ENCODE measurements at regions not wholly inside any gene's neighbourhood (a gene's known extent, or its start where the extent isn't known, plus 50 kb on each side); places are given as distances from the start of the nearest gene placed in this dataset.

- Histone ChIP-seq H3K27me3 (peaks cover 4% of the 10 kb centered on the region), H3K9me3 (no peaks in the 10 kb centered on the region), H3K4me3 (ENCODE audit: low read depth in 1 of 2, low read length in 1 of 2) (no peak overlapping the region), H3K4me1 (ENCODE audit: control insufficient read depth in 1 of 2, insufficient read depth in 1 of 2, low read depth in 1 of 2, low read length in 1 of 2) (no peaks in the 10 kb centered on the region), H3K36me3 (no peaks in the 10 kb centered on the region), H3K27ac (no peak overlapping the region)
- no peak for TF ChIP-seq CTCF (IDR thresholded peaks at IDR 0.05)
Observed at GRCh38 chr17:77579131-77579530, 379.4 kb upstream of the TNRC6C start.

GRCh38 chr17:77579682-77580081 is 378.8 kb upstream of the TNRC6C start:
- Histone ChIP-seq H3K27ac (no peak overlapping the region), H3K27me3 (peaks cover 4% of the 10 kb centered on the region), H3K4me3 (ENCODE audit: low read depth in 1 of 2, low read length in 1 of 2) (no peak overlapping the region), H3K9me3 (no peaks in the 10 kb centered on the region), H3K4me1 (ENCODE audit: control insufficient read depth in 1 of 2, insufficient read depth in 1 of 2, low read depth in 1 of 2, low read length in 1 of 2) (no peaks in the 10 kb centered on the region), H3K36me3 (no peaks in the 10 kb centered on the region)
- no peak for TF ChIP-seq CTCF (IDR thresholded peaks at IDR 0.05)

- Histone ChIP-seq H3K4me3 (ENCODE audit: low read depth in 1 of 2, low read length in 1 of 2) (no peak overlapping the region), H3K9me3 (no peaks in the 10 kb centered on the region), H3K4me1 (ENCODE audit: control insufficient read depth in 1 of 2, insufficient read depth in 1 of 2, low read depth in 1 of 2, low read length in 1 of 2) (no peaks in the 10 kb centered on the region), H3K27ac (no peak overlapping the region), H3K27me3 (peaks cover 4% of the 10 kb centered on the region), H3K36me3 (no peaks in the 10 kb centered on the region)
- no peak for TF ChIP-seq CTCF (IDR thresholded peaks at IDR 0.05)
Observed at GRCh38 chr17:77580531-77581270, 377.8 kb upstream of the TNRC6C start.

- Histone ChIP-seq H3K4me3 (ENCODE audit: low read depth in 1 of 2, low read length in 1 of 2) (no peak overlapping the region), H3K27ac (no peak overlapping the region)
Observed at GRCh38 chr17:77581480-77581879, 377.0 kb upstream of the TNRC6C start.

GRCh38 chr17:77585142-77585860 is 373.2 kb upstream of the TNRC6C start:
- no peak overlapping the region for H3K27ac ChIP-seq
- TF ChIP-seq CTCF (IDR thresholded peaks at IDR 0.05): no peak
- no peak overlapping the region for H3K4me3 ChIP-seq (ENCODE audit: low read depth in 1 of 2, low read length in 1 of 2)
- no peaks in the 10 kb centered on the region for H3K4me1 ChIP-seq (ENCODE audit: control insufficient read depth in 1 of 2, insufficient read depth in 1 of 2, low read depth in 1 of 2, low read length in 1 of 2)
- H3K27me3 ChIP-seq: no peaks in the 10 kb centered on the region
- H3K9me3 ChIP-seq: no peaks in the 10 kb centered on the region
- H3K36me3 ChIP-seq: no peaks in the 10 kb centered on the region

More at GRCh38 chr17:77581480-77581879, 377.0 kb upstream of the TNRC6C start:
- TF ChIP-seq CTCF (IDR thresholded peaks at IDR 0.05): no peak
- H3K27me3 ChIP-seq: peaks cover 4% of the 10 kb centered on the region
- H3K9me3 ChIP-seq: no peaks in the 10 kb centered on the region
- H3K4me1 ChIP-seq (ENCODE audit: control insufficient read depth in 1 of 2, insufficient read depth in 1 of 2, low read depth in 1 of 2, low read length in 1 of 2): no peaks in the 10 kb centered on the region
- H3K36me3 ChIP-seq: no peaks in the 10 kb centered on the region

Data from neutrophil (primary cell).